ENCODE measurements at regions not wholly inside any gene's neighbourhood (a gene's known extent, or its start where the extent isn't known, plus 50 kb on each side); places are given as distances from the start of the nearest gene placed in this dataset.

DNA sequence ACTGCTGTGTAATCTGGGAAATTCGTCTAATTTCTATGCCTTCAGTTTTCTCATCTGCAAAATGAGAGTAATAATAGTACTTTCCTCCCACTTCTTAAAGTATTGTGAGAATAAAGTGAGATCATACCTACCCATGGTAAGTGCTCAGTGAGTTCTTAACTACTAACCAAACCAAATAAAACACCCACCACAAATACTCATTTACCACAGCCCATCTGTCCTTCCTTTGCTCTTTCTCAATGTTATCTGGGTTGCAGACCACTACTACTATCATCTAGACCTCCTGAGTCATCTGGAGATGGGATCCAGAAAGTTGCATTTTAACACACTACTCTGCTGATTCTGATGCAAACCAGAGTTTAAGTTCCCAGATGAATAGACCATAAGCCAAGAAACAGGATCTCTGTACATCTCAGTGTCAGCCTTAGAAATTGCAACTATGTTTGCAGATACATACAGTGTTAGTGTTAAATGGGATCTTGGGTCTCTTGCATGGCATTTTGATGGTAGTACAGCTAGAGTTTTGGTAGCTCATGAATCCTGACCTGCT is 105.4 kb upstream of the ATP10B start:
- no peak for DNase-seq

DNA sequence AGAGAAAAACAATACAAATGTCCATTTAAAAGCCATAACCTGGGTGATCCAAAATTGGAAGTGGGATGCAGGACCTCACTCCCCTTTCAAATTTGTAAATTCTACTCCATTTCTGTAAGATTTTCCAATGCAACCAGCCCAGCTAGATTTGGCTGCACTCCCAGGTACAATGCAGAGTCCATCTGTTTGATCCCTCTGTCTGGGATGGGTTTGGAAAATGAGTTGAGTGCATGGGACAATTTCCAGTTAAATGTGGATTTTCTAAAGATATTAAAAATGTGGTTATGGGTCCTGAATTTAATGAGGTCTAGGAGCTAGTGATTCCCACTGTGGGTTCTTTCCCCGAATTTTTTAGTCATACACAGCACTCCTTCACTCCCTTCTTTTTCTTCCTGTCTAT is 104.0 kb upstream of the ATP10B start:
- no peak for DNase-seq

DNA sequence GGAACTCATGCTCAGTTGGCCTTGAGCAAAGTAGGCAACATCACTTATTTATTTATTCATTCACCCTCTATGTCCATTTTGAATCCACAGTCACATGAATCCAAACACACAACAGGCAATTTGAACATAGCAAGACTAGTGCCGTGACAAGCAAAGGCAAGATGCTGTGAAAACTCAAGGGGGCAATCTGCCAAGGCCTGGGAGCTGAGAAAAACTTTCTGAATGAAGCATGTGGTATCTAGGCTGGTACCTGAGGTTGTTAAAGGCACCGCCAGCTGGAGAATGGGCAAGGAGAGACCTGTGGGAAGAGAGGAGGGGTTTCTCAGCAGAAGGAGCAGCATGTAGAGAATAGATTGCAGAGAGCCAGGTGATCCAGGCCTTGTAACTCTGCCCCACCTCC is 98.3 kb upstream of the ATP10B start:
- DNase-seq = no peak

DNA sequence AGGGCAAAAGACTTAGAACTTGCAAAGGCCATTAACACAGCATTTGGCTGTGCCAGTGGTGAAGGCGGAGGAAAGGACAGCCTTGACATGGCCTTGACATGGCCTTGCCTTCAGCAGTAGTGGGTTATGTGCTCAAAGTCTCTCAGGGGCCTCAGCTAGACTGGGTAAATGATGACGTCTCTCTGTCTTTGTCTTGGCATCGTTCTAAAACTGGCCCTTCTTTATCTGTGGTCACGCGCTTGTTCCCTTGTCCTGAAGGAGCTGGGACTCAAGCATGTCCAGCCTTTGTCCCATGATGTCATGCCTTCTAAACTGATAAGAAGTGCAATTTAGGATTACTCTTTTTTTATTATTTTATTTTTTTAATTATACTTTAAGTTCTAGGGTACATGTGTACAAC is 88.7 kb upstream of the ATP10B start:
- no peak for DNase-seq

DNA sequence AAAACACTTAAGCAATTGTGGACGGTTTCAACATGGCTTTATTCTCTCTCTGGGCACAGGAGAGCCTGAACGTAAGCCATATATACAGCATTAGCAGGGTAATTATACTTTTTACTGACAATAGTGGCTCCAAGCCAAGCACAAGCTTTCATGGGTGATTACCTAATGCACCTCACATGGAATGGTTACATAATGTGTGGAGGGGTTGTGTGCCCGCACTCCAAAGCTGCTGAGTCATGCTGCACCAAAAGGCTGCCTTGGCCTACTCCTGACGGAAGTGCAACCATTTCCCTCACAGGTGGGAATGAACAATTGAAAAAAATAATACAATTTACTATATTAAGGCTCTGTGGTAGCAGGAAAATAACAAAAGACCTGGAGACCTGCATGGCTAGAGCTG is 86.5 kb upstream of the ATP10B start:
- no peak for DNase-seq

DNA sequence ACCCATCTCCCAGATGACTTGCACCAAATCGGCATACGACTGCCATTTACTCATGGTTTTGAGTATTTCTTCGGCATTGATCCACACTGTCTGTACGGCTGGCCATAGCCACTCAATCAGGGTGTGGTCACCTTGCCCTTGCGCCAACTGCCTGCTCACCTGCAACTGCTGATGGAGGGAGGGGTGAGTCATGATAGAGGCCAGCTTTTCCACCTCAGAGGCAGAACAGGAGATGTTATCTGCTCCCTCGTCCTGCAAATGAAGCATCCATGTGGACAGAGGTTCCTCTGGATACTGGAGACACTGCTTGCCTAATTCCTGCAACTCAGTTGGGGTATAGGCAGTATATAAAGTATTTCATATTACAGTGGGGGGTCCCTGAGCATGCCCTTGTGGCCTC is 85.6 kb upstream of the ATP10B start:
- no peak for DNase-seq

DNA sequence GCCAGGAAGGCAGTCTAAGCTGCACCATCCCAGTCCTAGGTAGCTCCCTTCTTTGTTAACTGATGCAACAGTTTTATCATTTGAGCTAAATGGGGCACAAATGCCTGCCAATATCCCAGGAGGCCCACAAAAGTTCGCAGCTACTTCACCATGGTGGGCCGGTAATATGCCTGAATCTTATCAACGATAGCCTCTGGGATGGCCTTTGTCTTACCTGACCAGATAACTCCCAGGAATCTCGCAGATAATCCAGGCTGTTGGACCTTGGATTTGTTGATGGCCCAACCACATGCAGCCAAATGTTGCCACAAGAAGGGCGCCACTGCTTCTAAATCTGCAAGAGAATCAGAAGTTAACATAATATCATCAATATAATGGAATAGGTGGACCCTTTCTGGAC is 83.8 kb upstream of the ATP10B start:
- DNase-seq = no peak

DNA sequence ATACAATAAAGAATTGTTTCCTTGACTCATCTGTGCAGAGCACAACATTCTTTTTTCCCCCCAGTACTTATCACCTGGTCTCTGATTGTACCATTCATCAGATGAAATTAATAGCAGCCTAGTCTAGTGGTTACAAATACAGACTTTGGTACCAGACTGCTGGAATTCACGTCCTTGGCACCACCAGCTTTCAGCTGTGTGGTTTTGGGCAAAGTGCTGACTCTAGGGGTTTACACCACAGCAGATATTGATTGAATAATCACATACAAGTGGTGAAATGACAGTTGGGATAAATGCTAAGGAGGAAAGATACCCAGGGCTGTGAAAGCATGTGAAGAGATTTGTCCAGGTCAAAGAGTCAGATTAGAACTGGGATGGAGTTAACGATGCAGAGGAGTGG is 79.3 kb upstream of the ATP10B start:
- no peak for DNase-seq

DNA sequence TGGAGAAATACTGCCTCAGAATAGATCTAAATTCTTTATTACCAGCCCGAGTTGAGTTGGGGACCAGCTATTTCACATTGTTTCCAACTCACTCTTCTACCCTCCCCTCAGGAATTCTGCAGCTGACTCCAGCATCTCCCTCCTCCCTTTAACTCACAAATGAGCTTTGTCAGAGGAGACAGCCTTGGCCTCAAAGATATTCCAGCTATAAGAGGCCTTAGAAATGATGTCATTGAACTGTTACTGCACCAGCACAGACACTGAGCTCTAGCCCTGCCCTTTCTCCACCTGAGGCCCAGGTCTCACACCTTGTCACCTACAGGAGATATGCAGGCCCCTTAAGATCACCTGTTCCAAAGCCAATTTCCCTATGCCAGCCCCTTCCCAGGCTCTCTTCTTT is 78.4 kb upstream of the ATP10B start:
- peak in 3 of 51 donors; percentile 7 to 23 (median 15) for DNase-seq

DNA sequence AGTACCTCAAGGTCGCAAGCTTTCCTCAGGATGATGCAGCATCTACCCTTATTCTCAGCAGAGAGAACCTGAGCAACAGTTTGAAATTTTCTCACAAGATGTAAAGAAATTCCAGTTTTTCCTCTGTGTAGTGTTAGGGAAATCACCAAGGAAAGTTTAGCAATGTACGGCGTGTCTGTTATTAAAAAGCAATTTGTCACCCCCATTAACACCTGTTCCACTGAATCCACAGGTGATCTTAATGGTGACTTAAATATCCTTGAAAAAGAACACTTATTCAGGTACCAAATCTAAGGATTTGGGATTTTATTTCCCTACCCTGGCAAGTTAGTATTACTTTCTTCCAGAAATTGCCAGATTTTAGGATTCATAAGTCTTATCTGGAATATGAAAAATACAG is 77.9 kb upstream of the ATP10B start:
- no peak for DNase-seq

DNA sequence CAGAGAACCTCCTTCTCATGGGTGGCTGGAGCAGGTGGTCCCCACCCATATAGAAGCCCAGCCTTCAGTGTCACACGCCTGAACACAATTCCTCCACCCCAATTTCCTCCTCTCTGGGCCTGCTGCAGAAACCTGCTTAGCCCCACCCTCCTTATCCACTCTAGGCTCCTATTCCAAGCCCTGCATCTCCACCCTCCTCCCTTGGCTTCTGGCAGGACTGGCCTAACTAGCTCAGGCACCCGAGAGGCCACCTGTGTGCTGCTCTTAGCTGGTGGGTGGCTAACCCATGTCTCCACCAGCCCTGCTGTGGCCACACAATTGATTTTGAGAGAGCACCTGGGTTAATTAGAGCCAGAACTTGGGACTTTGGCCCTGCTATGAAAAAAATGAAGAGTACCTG is 77.3 kb upstream of the ATP10B start:
- no peak for DNase-seq

DNA sequence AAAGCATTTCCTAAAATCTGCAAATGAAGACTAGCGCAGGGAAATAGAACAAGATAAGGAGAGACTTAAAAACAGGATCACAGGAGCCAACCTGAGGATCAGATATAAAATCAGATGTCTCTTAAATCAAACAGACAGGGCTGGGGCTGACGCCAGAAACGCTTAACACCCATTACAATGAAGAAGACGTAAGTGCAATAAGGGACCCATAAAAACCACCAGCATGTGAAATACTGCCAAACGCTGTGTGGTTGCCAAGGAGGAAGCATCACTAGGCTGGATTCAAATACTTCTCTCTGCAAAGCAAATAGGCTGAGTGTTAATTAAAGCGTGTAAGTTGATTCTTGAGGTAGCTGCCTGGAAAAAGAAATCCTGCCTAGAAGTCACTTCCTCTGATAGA is 74.4 kb upstream of the ATP10B start:
- peak in 15 of 51 donors; percentile 1 to 38 (median 8) for DNase-seq

DNA sequence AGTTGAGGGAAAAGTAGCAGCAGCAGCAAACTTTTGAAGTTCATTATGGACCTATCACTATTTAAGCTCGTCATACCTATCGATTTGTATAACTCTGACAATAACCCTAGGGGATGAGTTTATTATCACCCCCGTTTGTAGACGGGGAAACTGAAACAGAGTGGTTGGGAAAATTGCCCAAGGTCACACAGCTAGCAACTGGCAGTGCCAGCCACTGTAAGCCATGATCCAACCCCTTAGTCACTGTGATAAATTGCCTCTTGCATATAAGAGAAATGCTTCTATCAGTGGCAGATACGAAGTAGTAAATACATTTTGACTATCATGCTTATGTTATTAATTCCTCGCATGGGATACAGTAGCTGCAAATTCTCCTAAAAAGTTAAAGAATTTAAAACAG is 73.3 kb upstream of the ATP10B start:
- DNase-seq = no peak

DNA sequence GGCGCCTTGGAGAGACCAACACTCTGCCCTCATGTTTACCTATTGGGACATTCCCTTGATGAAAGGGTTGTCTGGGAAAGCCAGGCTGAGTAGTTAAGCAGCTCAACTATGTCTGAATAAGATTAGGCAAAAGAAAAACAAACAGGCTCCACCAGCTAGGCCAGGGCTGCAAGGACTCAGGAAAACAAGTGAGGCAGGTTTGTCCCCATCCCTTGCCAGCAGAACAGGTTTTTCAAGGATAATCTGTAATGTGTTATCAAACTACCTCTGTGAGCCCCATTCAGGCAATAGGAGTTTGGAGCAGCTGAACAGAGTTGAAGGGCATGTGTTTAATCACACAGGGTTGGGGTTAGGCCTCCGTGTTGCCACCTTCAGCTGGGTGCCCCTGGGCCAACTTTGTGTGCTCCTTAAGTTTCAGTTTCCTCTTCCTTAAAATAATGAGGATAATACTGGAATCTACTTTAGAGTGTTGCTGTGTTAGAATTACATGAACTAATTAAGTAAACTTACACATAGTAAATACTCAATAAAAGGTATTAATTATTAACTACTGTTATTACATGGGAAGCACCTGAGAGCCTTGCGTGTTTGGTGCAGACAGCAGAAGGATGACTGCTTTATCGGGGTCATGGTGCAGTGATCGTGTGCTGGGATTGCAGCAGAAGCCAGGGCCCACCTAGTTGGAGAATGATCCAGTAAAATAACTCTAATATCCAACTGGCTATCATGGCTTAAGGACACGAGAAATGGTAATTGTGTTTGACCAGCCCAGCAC is 72.1 kb upstream of the ATP10B start:
- no peak for DNase-seq

DNA sequence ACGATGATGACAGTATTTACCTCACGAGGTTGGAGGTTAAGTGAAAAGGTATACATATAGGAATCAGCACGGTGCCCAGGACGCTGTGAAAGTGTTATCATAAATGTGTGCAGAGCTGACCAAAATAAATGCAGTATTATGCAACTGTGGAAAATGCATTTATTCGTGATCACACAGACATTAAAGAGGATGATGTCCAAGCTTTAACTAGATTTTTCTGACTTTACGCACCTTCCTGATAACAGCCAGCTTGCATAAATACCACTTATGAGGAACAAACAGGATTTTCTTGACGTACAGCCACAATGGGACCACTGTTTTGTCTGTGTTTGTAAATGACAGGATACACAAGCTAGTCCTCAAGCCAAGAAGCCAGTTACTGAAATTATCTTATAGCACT is 71.4 kb upstream of the ATP10B start:
- DNase-seq = no peak

DNA sequence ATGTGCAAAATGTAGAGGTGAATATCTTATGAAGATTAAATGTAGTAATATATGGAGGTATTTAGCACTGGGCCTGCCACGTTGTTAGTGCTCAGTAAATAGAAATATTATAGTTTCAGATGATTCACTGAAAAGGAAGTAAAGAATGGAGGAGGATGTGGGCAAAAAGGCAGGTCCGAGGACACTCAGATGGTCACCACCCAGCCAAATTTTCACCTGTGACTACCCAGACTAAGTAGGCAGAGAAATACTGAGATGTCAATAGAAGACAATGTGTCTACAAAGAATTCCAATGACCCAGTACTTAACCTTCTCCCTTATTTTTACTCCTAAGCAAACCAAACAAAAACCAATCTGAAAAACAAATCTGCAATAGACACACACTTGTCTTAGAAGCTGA is 70.3 kb upstream of the ATP10B start:
- no peak for DNase-seq

DNA sequence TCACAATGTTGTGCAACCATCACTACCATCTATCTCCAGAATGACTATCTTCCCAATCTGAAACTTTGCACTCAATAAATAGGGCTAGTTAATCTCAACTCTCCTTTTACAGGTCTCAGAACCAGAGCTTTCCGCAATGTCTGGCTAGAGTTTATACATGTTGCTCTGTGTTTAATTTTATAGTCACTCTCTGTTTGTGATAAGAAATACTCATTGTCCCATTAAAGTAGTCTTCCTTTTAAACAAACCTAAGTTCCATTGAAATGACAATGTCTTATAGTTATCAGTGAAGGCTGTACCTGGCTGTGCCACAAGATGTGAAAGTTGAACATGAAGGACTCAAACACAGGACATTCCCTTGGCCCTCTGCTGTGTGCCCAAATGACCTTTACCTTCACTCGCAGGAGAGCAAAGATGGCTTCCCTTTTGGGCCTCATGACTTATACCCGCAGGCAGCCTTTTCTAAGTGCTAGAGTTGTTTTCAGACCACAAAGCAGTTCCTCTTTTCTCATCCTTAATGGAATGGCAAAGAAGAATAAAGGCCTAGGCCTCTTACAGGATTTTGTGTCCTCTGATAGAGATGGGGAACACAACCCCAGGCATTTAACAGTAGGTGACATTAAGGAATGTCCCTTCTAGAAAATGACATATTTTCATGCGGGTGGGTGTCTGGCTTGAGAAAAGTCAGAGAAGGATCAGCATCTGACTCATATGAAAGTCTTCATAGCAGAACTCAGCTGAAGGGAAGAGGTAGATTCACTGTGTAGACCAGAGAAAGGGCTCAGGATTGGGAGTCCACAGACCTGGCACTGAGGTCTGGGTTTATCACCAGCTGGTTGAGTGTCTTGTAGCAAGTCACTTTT is 69.6 kb upstream of the ATP10B start:
- no peak for DNase-seq

DNA sequence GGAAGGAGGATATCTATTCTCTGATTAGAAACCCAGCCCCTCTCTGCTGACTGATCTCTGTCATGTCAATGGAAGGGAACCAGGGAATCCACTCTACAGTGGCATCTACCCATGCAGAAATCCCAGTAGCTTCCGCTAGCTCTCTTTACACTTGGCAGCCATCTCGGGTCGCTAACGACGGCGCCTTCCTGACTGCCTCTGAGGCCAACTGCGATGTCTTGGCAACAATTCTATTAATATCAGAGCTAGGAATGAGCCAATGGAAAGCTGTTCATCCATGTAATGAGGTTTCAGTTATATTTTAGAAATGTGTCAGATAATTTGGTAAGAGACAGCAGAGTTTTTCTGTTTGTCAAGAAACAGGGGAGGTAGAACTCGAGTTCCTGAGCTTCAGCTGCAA is 67.6 kb upstream of the ATP10B start:
- no peak for DNase-seq

DNA sequence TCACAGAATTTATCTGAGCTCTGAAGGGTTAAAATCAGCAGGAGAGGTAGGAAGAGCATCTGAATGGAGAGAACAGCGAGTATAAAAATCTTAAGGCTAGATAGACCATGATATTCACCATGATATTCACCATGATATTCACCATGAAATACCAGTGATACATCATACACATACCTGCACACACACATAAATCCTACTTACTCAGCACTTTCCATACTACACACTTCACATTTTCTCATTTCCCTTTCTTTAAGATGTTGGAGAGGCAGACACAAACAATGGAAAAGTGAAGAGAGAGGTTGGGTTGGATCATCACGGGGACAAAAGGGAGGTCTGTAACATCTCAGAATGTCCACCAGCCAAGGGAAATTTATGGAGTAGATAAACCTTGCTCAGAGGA is 66.4 kb upstream of the ATP10B start:
- DNase-seq = no peak

DNA sequence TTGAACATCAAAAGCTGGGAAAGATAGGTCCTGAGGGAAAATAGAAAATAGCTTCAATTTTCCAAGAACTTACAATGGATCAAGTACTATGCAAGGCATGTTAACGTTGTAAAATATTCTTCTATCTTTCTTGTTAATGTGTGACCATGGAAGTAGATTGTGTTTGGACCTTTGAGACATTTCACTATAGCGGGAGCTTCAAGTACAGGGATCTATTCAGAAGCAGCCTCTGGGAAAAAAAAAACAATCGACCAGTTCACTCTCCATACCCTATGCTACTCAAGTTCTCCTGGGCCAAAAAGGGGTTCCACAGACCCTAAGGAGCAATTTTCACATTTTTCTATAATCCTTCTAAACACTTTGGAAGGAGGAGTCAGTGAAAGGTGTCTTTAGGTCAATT is 54.1 kb upstream of the ATP10B start:
- no peak for DNase-seq

DNA sequence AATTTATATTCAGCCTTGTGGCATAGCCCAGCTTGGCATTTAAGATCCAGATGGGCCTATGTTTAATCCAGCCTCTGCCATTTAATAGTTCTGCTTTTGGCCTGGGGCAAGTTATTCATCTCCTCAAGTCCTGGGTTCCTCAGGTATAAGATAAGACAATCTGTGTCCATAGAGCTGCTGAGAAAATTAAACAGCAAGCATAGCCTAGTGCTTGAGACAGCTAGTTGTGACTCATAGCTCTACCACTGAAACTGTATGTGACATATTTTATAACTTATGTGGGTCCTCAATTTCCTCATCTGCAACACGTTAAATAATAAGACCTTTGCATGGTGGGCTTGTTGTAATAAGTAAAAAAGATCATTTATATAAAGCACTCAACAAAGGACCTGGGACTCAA is 53.3 kb upstream of the ATP10B start:
- DNase-seq = no peak

DNA sequence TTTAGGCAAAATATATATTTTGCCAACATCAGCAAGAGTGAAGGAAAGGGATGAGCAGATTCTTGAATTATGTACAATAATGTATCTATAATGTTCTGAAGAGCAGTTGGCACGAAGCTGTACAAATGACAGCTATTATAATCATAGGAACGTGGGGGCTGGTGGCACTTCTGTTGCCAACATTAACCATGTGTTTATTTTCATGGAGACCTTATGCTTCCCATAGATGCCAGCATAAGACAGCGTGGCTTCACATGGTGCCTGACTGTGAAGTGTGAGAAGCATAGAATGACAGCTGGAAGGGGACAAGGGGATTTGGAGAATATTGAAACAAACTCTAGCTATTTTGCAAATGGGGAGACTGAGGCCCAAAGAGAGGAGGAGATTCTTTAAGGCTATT is 52.6 kb upstream of the ATP10B start:
- DNase-seq = no peak

DNA sequence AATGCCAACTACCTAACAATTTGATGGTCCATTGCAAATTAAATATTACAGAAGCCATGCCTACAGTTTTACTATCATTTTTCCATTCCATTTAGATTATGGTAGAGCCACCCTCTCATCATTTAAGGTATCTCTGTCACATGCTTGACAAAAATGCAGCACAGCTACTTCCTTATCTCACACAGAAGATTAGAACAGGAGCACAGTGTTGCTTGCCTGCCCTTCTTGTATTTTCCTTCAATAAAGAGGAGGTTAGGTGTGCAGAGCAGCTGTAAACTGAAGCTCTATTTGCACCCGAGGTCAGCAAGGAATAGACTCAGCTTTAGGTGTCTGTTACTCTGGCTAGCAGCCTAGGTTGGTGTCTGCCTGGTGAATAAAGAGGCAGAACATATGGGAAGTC is 51.5 kb upstream of the ATP10B start:
- DNase-seq = no peak

Measured in hypothalamus (tissue), 51 donors.